Loucy (cell line): ENCODE measurements at regions not wholly inside any gene's neighbourhood (a gene's known extent, or its start where the extent isn't known, plus 50 kb on each side); places are given as distances from the start of the nearest gene placed in this dataset.

Source experiments
- EZH2phosphoT487 ChIP-seq: fragments of 200-600 bp; IDR thresholded peaks from 2 replicates; pipeline ENCODE4 v1.6.1; 2018; ENCODE audit warnings: antibody characterized with exemption, mild to moderate bottlenecking, moderate library complexity, borderline replicate concordance
- TF ChIP-seq, protein P1 (sequence below): fragments of 200-600 bp; sonication (generic); conservative IDR thresholded peaks from 2 replicates; pipeline ENCODE4 v1.5.1; 2014; ENCODE audit warnings: mild to moderate bottlenecking, antibody characterized with exemption, low read length

GRCh38 chr1:60877376-60877775, 205.0 kb upstream of the NFIA start:
- TF ChIP-seq, protein P1, sequence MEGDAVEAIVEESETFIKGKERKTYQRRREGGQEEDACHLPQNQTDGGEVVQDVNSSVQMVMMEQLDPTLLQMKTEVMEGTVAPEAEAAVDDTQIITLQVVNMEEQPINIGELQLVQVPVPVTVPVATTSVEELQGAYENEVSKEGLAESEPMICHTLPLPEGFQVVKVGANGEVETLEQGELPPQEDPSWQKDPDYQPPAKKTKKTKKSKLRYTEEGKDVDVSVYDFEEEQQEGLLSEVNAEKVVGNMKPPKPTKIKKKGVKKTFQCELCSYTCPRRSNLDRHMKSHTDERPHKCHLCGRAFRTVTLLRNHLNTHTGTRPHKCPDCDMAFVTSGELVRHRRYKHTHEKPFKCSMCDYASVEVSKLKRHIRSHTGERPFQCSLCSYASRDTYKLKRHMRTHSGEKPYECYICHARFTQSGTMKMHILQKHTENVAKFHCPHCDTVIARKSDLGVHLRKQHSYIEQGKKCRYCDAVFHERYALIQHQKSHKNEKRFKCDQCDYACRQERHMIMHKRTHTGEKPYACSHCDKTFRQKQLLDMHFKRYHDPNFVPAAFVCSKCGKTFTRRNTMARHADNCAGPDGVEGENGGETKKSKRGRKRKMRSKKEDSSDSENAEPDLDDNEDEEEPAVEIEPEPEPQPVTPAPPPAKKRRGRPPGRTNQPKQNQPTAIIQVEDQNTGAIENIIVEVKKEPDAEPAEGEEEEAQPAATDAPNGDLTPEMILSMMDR = no peak
- TF ChIP-seq EZH2phosphoT487 = no peak
